NOMO-1 (cell line): ENCODE measurements at regions not wholly inside any gene's neighbourhood (a gene's known extent, or its start where the extent isn't known, plus 50 kb on each side); places are given as distances from the start of the nearest gene placed in this dataset.
"Not testable (repeated sequence)": the region's sequence is repeated elsewhere in the genome, so short reads cannot be mapped to it uniquely, and the experiment has no call there.

Source experiments
- DNase-seq, 2 experiments: peaks; one replicate each; lab custom pipeline; 2025; ENCODE audit not compliant: unreplicated experiment in 2 of 2; lab: John Stamatoyannopoulos, UW

GRCh38 chr5:83815661-83816060 lies 95.0 kb upstream of the HAPLN1 start:
- DNase-seq, result no peak

- DNase-seq, result no peak
Measured at GRCh38 chr5:83810511-83810910, 89.9 kb upstream of the HAPLN1 start.

- no peak for DNase-seq
Measured at GRCh38 chr5:83802686-83803085, 82.0 kb upstream of the HAPLN1 start.

GRCh38 chr5:83800201-83800600 lies 79.5 kb upstream of the HAPLN1 start:
- no peak for DNase-seq

- not testable (repeated sequence) for DNase-seq
Measured at GRCh38 chr5:83799020-83799419, 78.4 kb upstream of the HAPLN1 start.

- no peak for DNase-seq
Measured at GRCh38 chr5:83789371-83789770, 68.7 kb upstream of the HAPLN1 start.

GRCh38 chr5:83787631-83788030 lies 67.0 kb upstream of the HAPLN1 start:
- no peak for DNase-seq

GRCh38 chr5:83785176-83785668 lies 64.6 kb upstream of the HAPLN1 start:
- no peak for DNase-seq

GRCh38 chr5:83780699-83781350 lies 60.2 kb upstream of the HAPLN1 start:
- no peak for DNase-seq

GRCh38 chr5:83777856-83778255 lies 57.2 kb upstream of the HAPLN1 start:
- DNase-seq, result no peak

GRCh38 chr5:83776437-83777031 lies 55.9 kb upstream of the HAPLN1 start:
- DNase-seq, result no peak
